Thyroid gland (tissue), 4 donors: ENCODE measurements at regions not wholly inside any gene's neighbourhood (a gene's known extent, or its start where the extent isn't known, plus 50 kb on each side); places are given as distances from the start of the nearest gene placed in this dataset.
"Not testable (repeated sequence)": the region's sequence is repeated elsewhere in the genome, so short reads cannot be mapped to it uniquely, and the experiment has no call there.

Source experiments
- CTCF ChIP-seq, 6 experiments: fragments of 200-600 bp in 3 of 6; fragments of 450-650 bp in 3 of 6; sonication (generic) in 3 of 6; IDR thresholded peaks; one replicate each; pipeline ENCODE4 v1.5.1; 2016 to 2019; ENCODE audit warnings: antibody characterized with exemption in 6 of 6, mild to moderate bottlenecking in 2 of 6, inconsistent platforms in 1 of 6, moderate library complexity in 1 of 6
- POLR2A ChIP-seq, 2 donors: fragments of 450-650 bp; IDR thresholded peaks; one replicate each; pipeline ENCODE4 v1.6.1; 2017; ENCODE audit warnings: antibody characterized with exemption in 2 of 2, mild to moderate bottlenecking in 2 of 2, moderate library complexity in 1 of 2

GRCh38 chr1:233472796-233473195 lies 141.1 kb upstream of the KCNK1 start:
- not testable (repeated sequence) for TF ChIP-seq CTCF, POLR2A (IDR thresholded peaks at IDR 0.05)
